SU-DHL-6 (cell line): ENCODE measurements at regions not wholly inside any gene's neighbourhood (a gene's known extent, or its start where the extent isn't known, plus 50 kb on each side); places are given as distances from the start of the nearest gene placed in this dataset.

Source experiments
- EZH2phosphoT487 ChIP-seq: fragments of 200-600 bp; sonication (generic), shearing (Covaris generic); conservative IDR thresholded peaks from 2 replicates; pipeline ENCODE4 v1.6.1; 2018; ENCODE audit warnings: mild to moderate bottlenecking, antibody characterized with exemption, low read length, moderate library complexity, mixed read lengths
- TF ChIP-seq, protein P1 (sequence below): fragments of 200-600 bp; sonication (generic); IDR thresholded peaks from one replicate; pipeline ENCODE4 v1.5.1; 2017; ENCODE audit warnings: antibody characterized with exemption, mild to moderate bottlenecking, low read length, moderate library complexity; ENCODE audit not compliant: insufficient read depth, poor library complexity, severe bottlenecking

DNA sequence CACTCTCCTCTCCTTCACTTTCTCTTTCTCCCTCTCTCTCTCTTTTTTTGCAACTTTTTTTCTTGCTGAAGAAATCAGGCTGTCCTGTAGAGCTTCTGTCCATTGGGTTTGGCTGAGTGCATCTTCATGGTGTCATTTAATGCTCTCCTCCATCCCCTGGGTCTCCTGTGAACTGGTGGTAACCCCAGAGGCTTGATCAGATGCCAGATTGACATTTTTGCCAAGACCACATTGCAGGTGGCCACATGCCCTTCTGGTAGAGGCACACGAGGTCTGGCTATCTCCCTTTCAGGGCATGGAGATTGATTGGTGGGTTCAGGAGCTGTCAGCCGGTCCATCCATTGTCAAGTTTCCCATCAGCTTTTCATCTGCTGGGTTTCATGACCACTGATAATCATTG is 188.3 kb upstream of the MYL2 start:
- TF ChIP-seq, protein P1, sequence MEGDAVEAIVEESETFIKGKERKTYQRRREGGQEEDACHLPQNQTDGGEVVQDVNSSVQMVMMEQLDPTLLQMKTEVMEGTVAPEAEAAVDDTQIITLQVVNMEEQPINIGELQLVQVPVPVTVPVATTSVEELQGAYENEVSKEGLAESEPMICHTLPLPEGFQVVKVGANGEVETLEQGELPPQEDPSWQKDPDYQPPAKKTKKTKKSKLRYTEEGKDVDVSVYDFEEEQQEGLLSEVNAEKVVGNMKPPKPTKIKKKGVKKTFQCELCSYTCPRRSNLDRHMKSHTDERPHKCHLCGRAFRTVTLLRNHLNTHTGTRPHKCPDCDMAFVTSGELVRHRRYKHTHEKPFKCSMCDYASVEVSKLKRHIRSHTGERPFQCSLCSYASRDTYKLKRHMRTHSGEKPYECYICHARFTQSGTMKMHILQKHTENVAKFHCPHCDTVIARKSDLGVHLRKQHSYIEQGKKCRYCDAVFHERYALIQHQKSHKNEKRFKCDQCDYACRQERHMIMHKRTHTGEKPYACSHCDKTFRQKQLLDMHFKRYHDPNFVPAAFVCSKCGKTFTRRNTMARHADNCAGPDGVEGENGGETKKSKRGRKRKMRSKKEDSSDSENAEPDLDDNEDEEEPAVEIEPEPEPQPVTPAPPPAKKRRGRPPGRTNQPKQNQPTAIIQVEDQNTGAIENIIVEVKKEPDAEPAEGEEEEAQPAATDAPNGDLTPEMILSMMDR = no peak
- TF ChIP-seq EZH2phosphoT487 = no peak
